ENCODE measurements at regions not wholly inside any gene's neighbourhood (a gene's known extent, or its start where the extent isn't known, plus 50 kb on each side); places are given as distances from the start of the nearest gene placed in this dataset.

- TF ChIP-seq CTCF (conservative IDR thresholded peaks at IDR 0.05; ENCODE audit: low read depth, low read length) (no peak), EZH2 (IDR thresholded peaks at IDR 0.05; ENCODE audit: borderline replicate concordance, low read depth, low read length, poor library complexity, severe bottlenecking) (no peak)
- Histone ChIP-seq H3K4me3 (ENCODE audit: low read depth, low read length, poor library complexity, severe bottlenecking) (no peak overlapping the region), H3K27ac (ENCODE audit: low read depth, low read length, poor library complexity, severe bottlenecking) (no peak overlapping the region), H3K9me3 (ENCODE audit: low read depth, low read length, poor library complexity, severe bottlenecking) (no peaks in the 10 kb centered on the region), H3K36me3 (ENCODE audit: insufficient read depth, low read length, poor library complexity, severe bottlenecking) (no peaks in the 10 kb centered on the region), H3K27me3 (replicated peaks; ENCODE audit: insufficient read depth, low read depth, low read length, poor library complexity) (no peaks in the 10 kb centered on the region), H3K4me1 (ENCODE audit: insufficient read depth, low read length, poor library complexity, severe bottlenecking) (no peaks in the 10 kb centered on the region)
- intact Hi-C loops (cut with micrococcal nuclease; ENCODE audit: unreplicated experiment) = no loop called here
- no TSS peak for BruUV-seq (replicated peaks)
- CTCF ChIA-PET = no interaction called here
- DNase-seq (ENCODE audit: low spot score) = no peak
- POLR2A ChIA-PET (ENCODE audit: low non-redundant PET) = no interaction called here
These were observed 888.0 kb upstream of the SLC39A10 start for GRCh38 chr2:194769030-194769429.

GRCh38 chr2:194765723-194766122, 891.3 kb upstream of the SLC39A10 start:
- no TSS peak for BruUV-seq (replicated peaks)
- H3K27ac ChIP-seq (ENCODE audit: low read depth, low read length, poor library complexity, severe bottlenecking) = no peak overlapping the region
- ChIA-PET POLR2A (ENCODE audit: low non-redundant PET) (no interaction called here), CTCF (no interaction called here)
- no peaks in the 10 kb centered on the region for H3K9me3 ChIP-seq (ENCODE audit: low read depth, low read length, poor library complexity, severe bottlenecking)
- H3K36me3 ChIP-seq (ENCODE audit: insufficient read depth, low read length, poor library complexity, severe bottlenecking) = no peaks in the 10 kb centered on the region
- no peak for DNase-seq (ENCODE audit: low spot score)
- no peaks in the 10 kb centered on the region for H3K4me1 ChIP-seq (ENCODE audit: insufficient read depth, low read length, poor library complexity, severe bottlenecking)
- no peak overlapping the region for H3K4me3 ChIP-seq (ENCODE audit: low read depth, low read length, poor library complexity, severe bottlenecking)
- intact Hi-C loops (cut with micrococcal nuclease; ENCODE audit: unreplicated experiment) = no loop called here
- no peak for TF ChIP-seq EZH2 (IDR thresholded peaks at IDR 0.05; ENCODE audit: borderline replicate concordance, low read depth, low read length, poor library complexity, severe bottlenecking)
- no peak for TF ChIP-seq CTCF (conservative IDR thresholded peaks at IDR 0.05; ENCODE audit: low read depth, low read length)
- H3K27me3 ChIP-seq (replicated peaks; ENCODE audit: insufficient read depth, low read depth, low read length, poor library complexity) = no peaks in the 10 kb centered on the region

- H3K9me3 ChIP-seq (ENCODE audit: low read depth, low read length, poor library complexity, severe bottlenecking) = no peaks in the 10 kb centered on the region
- ChIA-PET POLR2A (ENCODE audit: low non-redundant PET) (no interaction called here), CTCF (no interaction called here)
- intact Hi-C loops (cut with micrococcal nuclease; ENCODE audit: unreplicated experiment) = no loop called here
- no peaks in the 10 kb centered on the region for H3K36me3 ChIP-seq (ENCODE audit: insufficient read depth, low read length, poor library complexity, severe bottlenecking)
- no peak overlapping the region for H3K4me3 ChIP-seq (ENCODE audit: low read depth, low read length, poor library complexity, severe bottlenecking)
- BruUV-seq (replicated peaks) = no TSS peak
- H3K27me3 ChIP-seq (replicated peaks; ENCODE audit: insufficient read depth, low read depth, low read length, poor library complexity) = no peaks in the 10 kb centered on the region
- no peak overlapping the region for H3K27ac ChIP-seq (ENCODE audit: low read depth, low read length, poor library complexity, severe bottlenecking)
- DNase-seq (ENCODE audit: low spot score) = no peak
- no peaks in the 10 kb centered on the region for H3K4me1 ChIP-seq (ENCODE audit: insufficient read depth, low read length, poor library complexity, severe bottlenecking)
- TF ChIP-seq EZH2 (IDR thresholded peaks at IDR 0.05; ENCODE audit: borderline replicate concordance, low read depth, low read length, poor library complexity, severe bottlenecking) (no peak), CTCF (conservative IDR thresholded peaks at IDR 0.05; ENCODE audit: low read depth, low read length) (no peak)
These were observed 906.1 kb upstream of the SLC39A10 start for GRCh38 chr2:194750926-194751325.
